ENCODE measurements at regions not wholly inside any gene's neighbourhood (a gene's known extent, or its start where the extent isn't known, plus 50 kb on each side); places are given as distances from the start of the nearest gene placed in this dataset.

- Histone ChIP-seq H3K9me2 (ENCODE audit: insufficient read depth) (no peaks in the 10 kb centered on the region), H3K4me2 (ENCODE audit: unreplicated experiment) (no peak overlapping the region), H2AFZ (no peak overlapping the region), H4K20me1 (ENCODE audit: insufficient read depth) (no peaks in the 10 kb centered on the region), H3K27ac (no peak overlapping the region), H3K36me3 (ENCODE audit: low read depth) (no peaks in the 10 kb centered on the region), H3K27me3 (replicated peaks; ENCODE audit: insufficient read depth) (no peaks in the 10 kb centered on the region), H3K9me3 (ENCODE audit: low read depth) (no peaks in the 10 kb centered on the region), H3F3A (ENCODE audit: insufficient read depth) (no peaks in the 10 kb centered on the region), H3K79me2 (ENCODE audit: insufficient read depth) (no peaks in the 10 kb centered on the region), H3K4me3 (no peak overlapping the region), H3K9ac (no peak overlapping the region), H3K4me1 (ENCODE audit: insufficient read depth) (no peaks in the 10 kb centered on the region)
- in situ Hi-C loops (cut with MboI): no loop called here
- 28 to 30% methylated on average over 18 to 19 of the region's 19 CpGs for WGBS, 2 experiments (ENCODE audit: low coverage in 1 of 2, low lambda C conversion rate in 2 of 2, missing lambda C conversion rate in 2 of 2)
- no peak for TF ChIP-seq EZH2phosphoT487 (IDR thresholded peaks at IDR 0.05; ENCODE audit: insufficient read depth, low read depth)
- TF ChIP-seq EZH2 (IDR thresholded peaks at IDR 0.05; ENCODE audit: insufficient read depth, poor library complexity, severe bottlenecking): no peak
- DNase-seq: no peak
These were observed 843.6 kb upstream of the POT1 start for GRCh38 chr7:125773113-125773785.

- no peak for DNase-seq
- H3K4me3 ChIP-seq: no peak overlapping the region
- TF ChIP-seq EZH2phosphoT487 (IDR thresholded peaks at IDR 0.05; ENCODE audit: insufficient read depth, low read depth): no peak
- TF ChIP-seq EZH2 (IDR thresholded peaks at IDR 0.05; ENCODE audit: insufficient read depth, poor library complexity, severe bottlenecking): no peak
- no peak overlapping the region for H3K4me2 ChIP-seq (ENCODE audit: unreplicated experiment)
- no peaks in the 10 kb centered on the region for H3K9me2 ChIP-seq (ENCODE audit: insufficient read depth)
- no peaks in the 10 kb centered on the region for H3F3A ChIP-seq (ENCODE audit: insufficient read depth)
- no peak overlapping the region for H3K27ac ChIP-seq
- H2AFZ ChIP-seq: no peak overlapping the region
- no peaks in the 10 kb centered on the region for H4K20me1 ChIP-seq (ENCODE audit: insufficient read depth)
- no peaks in the 10 kb centered on the region for H3K36me3 ChIP-seq (ENCODE audit: low read depth)
- in situ Hi-C loops (cut with MboI): no loop called here
- no peaks in the 10 kb centered on the region for H3K27me3 ChIP-seq (replicated peaks; ENCODE audit: insufficient read depth)
- H3K4me1 ChIP-seq (ENCODE audit: insufficient read depth): no peaks in the 10 kb centered on the region
- no peak overlapping the region for H3K9ac ChIP-seq
- H3K79me2 ChIP-seq (ENCODE audit: insufficient read depth): no peaks in the 10 kb centered on the region
- no peaks in the 10 kb centered on the region for H3K9me3 ChIP-seq (ENCODE audit: low read depth)
These were observed 818.3 kb upstream of the POT1 start for GRCh38 chr7:125747966-125748365.

- Histone ChIP-seq H3K9me2 (ENCODE audit: insufficient read depth) (no peaks in the 10 kb centered on the region), H3K9me3 (ENCODE audit: low read depth) (no peaks in the 10 kb centered on the region)
- in situ Hi-C loops (cut with MboI): no loop called here
These were observed 816.9 kb upstream of the POT1 start for GRCh38 chr7:125746510-125746909.

GRCh38 chr7:125727215-125727614 is 797.6 kb upstream of the POT1 start:
- Histone ChIP-seq H3K79me2 (ENCODE audit: insufficient read depth) (no peaks in the 10 kb centered on the region), H4K20me1 (ENCODE audit: insufficient read depth) (no peaks in the 10 kb centered on the region; the same call in 1 of the 2 replicates), H3K4me1 (ENCODE audit: insufficient read depth) (no peaks in the 10 kb centered on the region), H3K9me2 (ENCODE audit: insufficient read depth) (no peaks in the 10 kb centered on the region), H3K36me3 (ENCODE audit: low read depth) (no peaks in the 10 kb centered on the region), H3F3A (ENCODE audit: insufficient read depth) (no peaks in the 10 kb centered on the region), H3K9me3 (ENCODE audit: low read depth) (no peaks in the 10 kb centered on the region), H3K9ac (no peak overlapping the region), H2AFZ (no peak overlapping the region), H3K4me2 (ENCODE audit: unreplicated experiment) (no peak overlapping the region), H3K27ac (no peak overlapping the region), H3K4me3 (no peak overlapping the region), H3K27me3 (replicated peaks; ENCODE audit: insufficient read depth) (no peaks in the 10 kb centered on the region)
- in situ Hi-C loops (cut with MboI): no loop called here
- WGBS, 2 experiments (ENCODE audit: low coverage in 1 of 2, low lambda C conversion rate in 2 of 2, missing lambda C conversion rate in 2 of 2): 7 to 8% methylated on average over 1 of the region's 1 CpG
- no peak for TF ChIP-seq EZH2 (IDR thresholded peaks at IDR 0.05; ENCODE audit: insufficient read depth, poor library complexity, severe bottlenecking)
- TF ChIP-seq EZH2phosphoT487 (IDR thresholded peaks at IDR 0.05; ENCODE audit: insufficient read depth, low read depth): no peak
- no peak for DNase-seq

More at GRCh38 chr7:125746510-125746909, 816.9 kb upstream of the POT1 start:
- DNase-seq: no peak
- no peak overlapping the region for H3K27ac ChIP-seq
- WGBS, 2 experiments (ENCODE audit: low coverage in 1 of 2, low lambda C conversion rate in 2 of 2, missing lambda C conversion rate in 2 of 2): 13 to 14% methylated on average over 2 of the region's 2 CpGs
- no peaks in the 10 kb centered on the region for H4K20me1 ChIP-seq (ENCODE audit: insufficient read depth)
- no peaks in the 10 kb centered on the region for H3K4me1 ChIP-seq (ENCODE audit: insufficient read depth)
- no peaks in the 10 kb centered on the region for H3K79me2 ChIP-seq (ENCODE audit: insufficient read depth)
- no peak overlapping the region for H2AFZ ChIP-seq
- no peak overlapping the region for H3K9ac ChIP-seq
- H3K27me3 ChIP-seq (replicated peaks; ENCODE audit: insufficient read depth): no peaks in the 10 kb centered on the region
- TF ChIP-seq EZH2phosphoT487 (IDR thresholded peaks at IDR 0.05; ENCODE audit: insufficient read depth, low read depth) (no peak), EZH2 (IDR thresholded peaks at IDR 0.05; ENCODE audit: insufficient read depth, poor library complexity, severe bottlenecking) (no peak)
- no peaks in the 10 kb centered on the region for H3K36me3 ChIP-seq (ENCODE audit: low read depth)
- no peaks in the 10 kb centered on the region for H3F3A ChIP-seq (ENCODE audit: insufficient read depth)
- no peak overlapping the region for H3K4me2 ChIP-seq (ENCODE audit: unreplicated experiment)
- no peak overlapping the region for H3K4me3 ChIP-seq

GRCh38 chr7:125695626-125696025 is 766.0 kb upstream of the POT1 start:
- H3K4me1 ChIP-seq (ENCODE audit: insufficient read depth): no peaks in the 10 kb centered on the region
- H3K9ac ChIP-seq: no peak overlapping the region
- H3K27ac ChIP-seq: no peak overlapping the region
- H3K9me2 ChIP-seq (ENCODE audit: insufficient read depth): no peaks in the 10 kb centered on the region
- H3K4me3 ChIP-seq: no peak overlapping the region
- no peak overlapping the region for H2AFZ ChIP-seq
- H4K20me1 ChIP-seq (ENCODE audit: insufficient read depth): no peaks in the 10 kb centered on the region
- DNase-seq: no peak
- no peaks in the 10 kb centered on the region for H3K27me3 ChIP-seq (replicated peaks; ENCODE audit: insufficient read depth)
- 0 to 2% methylated on average over 1 of the region's 1 CpG for WGBS, 2 experiments (ENCODE audit: low coverage in 1 of 2, low lambda C conversion rate in 2 of 2, missing lambda C conversion rate in 2 of 2)
- no peaks in the 10 kb centered on the region for H3F3A ChIP-seq (ENCODE audit: insufficient read depth)
- H3K4me2 ChIP-seq (ENCODE audit: unreplicated experiment): no peak overlapping the region
- peaks cover 3% of the 10 kb centered on the region for H3K9me3 ChIP-seq (ENCODE audit: low read depth)
- no peaks in the 10 kb centered on the region for H3K36me3 ChIP-seq (ENCODE audit: low read depth)
- no peaks in the 10 kb centered on the region for H3K79me2 ChIP-seq (ENCODE audit: insufficient read depth)
- TF ChIP-seq EZH2 (IDR thresholded peaks at IDR 0.05; ENCODE audit: insufficient read depth, poor library complexity, severe bottlenecking) (no peak), EZH2phosphoT487 (IDR thresholded peaks at IDR 0.05; ENCODE audit: insufficient read depth, low read depth) (no peak)
- in situ Hi-C loops (cut with MboI): no loop called here
